ENCODE measurements at regions not wholly inside any gene's neighbourhood (a gene's known extent, or its start where the extent isn't known, plus 50 kb on each side); places are given as distances from the start of the nearest gene placed in this dataset.

DNA sequence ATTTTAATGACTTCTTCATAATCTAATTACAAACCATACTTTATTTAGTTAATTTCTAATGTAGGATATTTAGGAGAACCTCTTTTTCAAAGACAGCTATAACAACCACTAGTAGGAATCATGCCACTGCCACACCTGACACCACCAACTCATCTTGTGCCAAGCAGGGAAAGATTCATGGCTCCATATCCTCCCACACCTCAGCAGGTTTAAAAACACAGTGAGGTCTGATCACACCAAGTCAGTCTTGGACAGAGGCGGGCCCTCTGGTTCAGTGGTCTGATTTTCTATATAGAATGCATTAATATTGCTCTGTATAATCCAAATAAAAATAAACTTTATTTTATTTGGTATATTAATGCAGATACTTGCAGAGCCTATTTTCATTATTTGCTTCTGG is 227.7 kb upstream of the TTC29 start:
- ChIA-PET CTCF (no interaction called here), POLR2A (no interaction called here)
- Mint-ChIP-seq H3K9me3 (no peaks in the 10 kb centered on the region), H3K27ac (no peak overlapping the region), H3K27me3 (peaks cover 3% of the 10 kb centered on the region), H3K36me3 (ENCODE audit: low read depth) (no peaks in the 10 kb centered on the region), H3K4me3 (no peak overlapping the region), H3K4me1 (ENCODE audit: low read depth) (no peaks in the 10 kb centered on the region)
- TF ChIP-seq CTCF (IDR thresholded peaks at IDR 0.05): no peak
- Histone ChIP-seq H3K27me3 (ENCODE audit: control insufficient read depth in 1 of 2, insufficient read depth in 2 of 2, low read length in 2 of 2) (no peaks in the 10 kb centered on the region), H3K36me3 (ENCODE audit: insufficient read depth, low read length) (no peaks in the 10 kb centered on the region), H3K9me3 (ENCODE audit: control insufficient read depth in 1 of 2, insufficient read depth in 1 of 2, low read length in 2 of 2) (no peaks in the 10 kb centered on the region), H3K4me1 (ENCODE audit: insufficient read depth, low read length) (no peaks in the 10 kb centered on the region), H3K4me3 (ENCODE audit: low read length) (no peak overlapping the region), H3K27ac (ENCODE audit: low read depth in 1 of 2, low read length in 2 of 2) (no peak overlapping the region)
- DNase-seq (no peak), ATAC-seq (ENCODE audit: poor library complexity) (no peak)
- intact Hi-C loops (cut with DNase I, micrococcal nuclease): no loop called here

- Histone ChIP-seq H3K9me3 (ENCODE audit: control insufficient read depth in 1 of 2, insufficient read depth in 1 of 2, low read length in 2 of 2) (no peaks in the 10 kb centered on the region), H3K27me3 (ENCODE audit: control insufficient read depth in 1 of 2, insufficient read depth in 2 of 2, low read length in 2 of 2) (no peaks in the 10 kb centered on the region), H3K36me3 (ENCODE audit: insufficient read depth, low read length) (no peaks in the 10 kb centered on the region), H3K27ac (ENCODE audit: low read depth in 1 of 2, low read length in 2 of 2) (no peak overlapping the region), H3K4me1 (ENCODE audit: insufficient read depth, low read length) (no peaks in the 10 kb centered on the region), H3K4me3 (ENCODE audit: low read length) (no peak overlapping the region)
- H3K27me3 Mint-ChIP-seq: peaks cover 3% of the 10 kb centered on the region
- no peak for TF ChIP-seq CTCF (IDR thresholded peaks at IDR 0.05)
- no peaks in the 10 kb centered on the region for H3K9me3 Mint-ChIP-seq
- H3K4me3 Mint-ChIP-seq: no peak overlapping the region
- ATAC-seq (ENCODE audit: poor library complexity) (no peak), DNase-seq (no peak)
- no peaks in the 10 kb centered on the region for H3K4me1 Mint-ChIP-seq (ENCODE audit: low read depth)
- ChIA-PET CTCF (no interaction called here), POLR2A (no interaction called here)
- intact Hi-C loops (cut with DNase I, micrococcal nuclease): no loop called here
- H3K36me3 Mint-ChIP-seq (ENCODE audit: low read depth): no peaks in the 10 kb centered on the region
- H3K27ac Mint-ChIP-seq: no peak overlapping the region
Measured at GRCh38 chr4:147173797-147174432, 228.3 kb upstream of the TTC29 start.

DNA sequence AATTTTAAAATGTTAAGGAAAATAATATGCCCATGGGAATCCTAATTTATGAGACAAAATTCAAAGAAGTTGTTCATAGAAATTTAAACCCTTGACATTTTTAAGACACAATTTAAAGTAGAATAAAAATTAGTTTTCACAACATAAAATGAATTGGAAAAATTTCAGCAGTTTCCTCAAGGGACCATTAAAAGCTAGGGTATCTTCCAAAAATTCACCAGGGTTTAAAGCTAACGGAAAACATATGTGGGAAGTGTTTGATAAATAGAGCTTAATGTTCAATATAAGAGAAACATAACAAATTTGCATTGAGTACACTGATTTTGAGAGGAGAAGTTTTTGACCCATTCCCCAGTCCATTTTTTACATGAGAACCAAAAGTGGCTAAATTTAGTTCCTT is 228.9 kb upstream of the TTC29 start:
- H3K4me3 ChIP-seq (ENCODE audit: low read length): no peak overlapping the region
- no peak for TF ChIP-seq CTCF (IDR thresholded peaks at IDR 0.05)
- Mint-ChIP-seq H3K27ac (no peak overlapping the region), H3K4me3 (no peak overlapping the region), H3K9me3 (no peaks in the 10 kb centered on the region), H3K27me3 (peaks cover 3% of the 10 kb centered on the region), H3K4me1 (ENCODE audit: low read depth) (no peaks in the 10 kb centered on the region), H3K36me3 (ENCODE audit: low read depth) (no peaks in the 10 kb centered on the region)
- ATAC-seq (ENCODE audit: poor library complexity) (no peak), DNase-seq (no peak)
- ChIA-PET POLR2A (no interaction called here), CTCF (no interaction called here)
- H3K27me3 ChIP-seq (ENCODE audit: control insufficient read depth in 1 of 2, insufficient read depth in 2 of 2, low read length in 2 of 2): no peaks in the 10 kb centered on the region
- H3K4me1 ChIP-seq (ENCODE audit: insufficient read depth, low read length): no peaks in the 10 kb centered on the region
- intact Hi-C loops (cut with DNase I, micrococcal nuclease): no loop called here
- H3K36me3 ChIP-seq (ENCODE audit: insufficient read depth, low read length): no peaks in the 10 kb centered on the region
- no peaks in the 10 kb centered on the region for H3K9me3 ChIP-seq (ENCODE audit: control insufficient read depth in 1 of 2, insufficient read depth in 1 of 2, low read length in 2 of 2)
- no peak overlapping the region for H3K27ac ChIP-seq (ENCODE audit: low read depth in 1 of 2, low read length in 2 of 2)
